ENCODE measurements at regions not wholly inside any gene's neighbourhood (a gene's known extent, or its start where the extent isn't known, plus 50 kb on each side); places are given as distances from the start of the nearest gene placed in this dataset.
"Not testable (repeated sequence)": the region's sequence is repeated elsewhere in the genome, so short reads cannot be mapped to it uniquely, and the experiment has no call there.

GRCh38 chr16:59964232-59964924, 1230.3 kb upstream of the GOT2 start:
- ATAC-seq (no peak), DNase-seq (no peak)
- intact Hi-C loops (cut with DNase I, micrococcal nuclease) = no loop called here
- H3K9me3 ChIP-seq = peaks cover 30% of the 10 kb centered on the region
- H3K4me1 ChIP-seq (ENCODE audit: low read depth) = no peaks in the 10 kb centered on the region
- no peak overlapping the region for H3K4me3 ChIP-seq
- no peak for TF ChIP-seq CTCF (IDR thresholded peaks at IDR 0.05)
- H3K36me3 ChIP-seq (ENCODE audit: low read depth) = no peaks in the 10 kb centered on the region

- peaks cover 42% of the 10 kb centered on the region for H3K9me3 ChIP-seq
- intact Hi-C loops (cut with DNase I, micrococcal nuclease) = no loop called here
- H3K36me3 ChIP-seq (ENCODE audit: low read depth) = no peaks in the 10 kb centered on the region
- no peak for TF ChIP-seq CTCF (IDR thresholded peaks at IDR 0.05)
- no peak for ATAC-seq
- DNase-seq = no peak
- H3K4me1 ChIP-seq (ENCODE audit: low read depth) = no peaks in the 10 kb centered on the region
- H3K4me3 ChIP-seq = no peak overlapping the region
Observed at GRCh38 chr16:59959311-59959710, 1225.2 kb upstream of the GOT2 start.

- ATAC-seq (no peak), DNase-seq (no peak)
- H3K36me3 ChIP-seq (ENCODE audit: low read depth) = no peaks in the 10 kb centered on the region
- intact Hi-C loops (cut with DNase I, micrococcal nuclease) = no loop called here
- H3K9me3 ChIP-seq = peaks cover 56% of the 10 kb centered on the region
- no peaks in the 10 kb centered on the region for H3K4me1 ChIP-seq (ENCODE audit: low read depth)
- H3K4me3 ChIP-seq = no peak overlapping the region
- no peak for TF ChIP-seq CTCF (IDR thresholded peaks at IDR 0.05)
Observed at GRCh38 chr16:59950431-59950830, 1216.3 kb upstream of the GOT2 start.

GRCh38 chr16:59944041-59944440, 1209.9 kb upstream of the GOT2 start:
- H3K4me3 ChIP-seq; ATAC-seq; H3K36me3 ChIP-seq (ENCODE audit: low read depth); H3K4me1 ChIP-seq (ENCODE audit: low read depth); DNase-seq; intact Hi-C loops (cut with DNase I, micrococcal nuclease): not testable (repeated sequence)
- peaks cover 48% of the 10 kb centered on the region for H3K9me3 ChIP-seq

- ATAC-seq (no peak), DNase-seq (no peak)
- Histone ChIP-seq H3K36me3 (ENCODE audit: low read depth) (no peaks in the 10 kb centered on the region), H3K9me3 (peaks cover 53% of the 10 kb centered on the region), H3K4me3 (no peak overlapping the region), H3K4me1 (ENCODE audit: low read depth) (no peaks in the 10 kb centered on the region)
- intact Hi-C loops (cut with DNase I, micrococcal nuclease) = no loop called here
- no peak for TF ChIP-seq CTCF (IDR thresholded peaks at IDR 0.05)
Observed at GRCh38 chr16:59941594-59941993, 1207.5 kb upstream of the GOT2 start.

- ATAC-seq = no peak
- H3K4me1 ChIP-seq (ENCODE audit: low read depth) = no peaks in the 10 kb centered on the region
- intact Hi-C loops (cut with DNase I, micrococcal nuclease) = no loop called here
- no peak for TF ChIP-seq CTCF (IDR thresholded peaks at IDR 0.05)
- H3K36me3 ChIP-seq (ENCODE audit: low read depth) = no peaks in the 10 kb centered on the region
- no peak for DNase-seq
- H3K4me3 ChIP-seq = no peak overlapping the region
- peaks cover 39% of the 10 kb centered on the region for H3K9me3 ChIP-seq
Observed at GRCh38 chr16:59920054-59920453, 1185.9 kb upstream of the GOT2 start.

All from mucosa of descending colon (tissue), 3 donors.